GM13977 (cell line): ENCODE measurements at regions not wholly inside any gene's neighbourhood (a gene's known extent, or its start where the extent isn't known, plus 50 kb on each side); places are given as distances from the start of the nearest gene placed in this dataset.

Source experiments
- DNase-seq: peaks from one replicate; pipeline ENCODE4 v3.0.0; 2012; ENCODE audit warnings: low spot score
- CTCF ChIP-seq: IDR thresholded peaks from 2 replicates; pipeline ENCODE4 v1.5.1; 2012; ENCODE audit warnings: mild to moderate bottlenecking, control low read depth; ENCODE audit not compliant: insufficient read depth; ENCODE audit errors: extremely low read depth, missing control alignments
- in situ Hi-C: fragments of 300-500 bp; cut with MboI; formaldehyde crosslinking; loops from one replicate; pipeline ENCODE4 v1.12.0; 2022; ENCODE audit warnings: low sequenced_read_pairs, low pct_unique_long_range_greater_than_20kb, mixed read lengths, inconsistent platforms; ENCODE audit not compliant: unreplicated experiment

DNA sequence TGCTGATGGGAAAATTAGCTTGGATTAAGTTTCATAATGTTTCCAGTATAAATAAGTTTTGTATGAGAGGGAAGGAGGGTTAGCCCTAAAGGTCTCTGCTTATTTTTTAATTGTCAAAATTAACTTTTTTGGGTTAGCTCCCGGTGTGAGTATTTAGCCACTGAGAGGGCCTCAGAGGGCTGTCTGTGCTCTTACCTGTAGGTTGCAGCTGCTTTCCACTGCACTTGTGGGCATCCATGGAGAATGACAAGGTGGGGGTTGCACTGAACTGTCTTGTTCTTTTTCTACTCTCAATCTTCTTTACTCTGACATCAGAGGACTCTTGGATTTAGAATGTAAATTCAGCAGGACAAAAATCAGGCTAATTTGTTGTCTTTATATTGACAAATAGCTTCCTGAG lies 81.4 kb downstream of the CD164 start:
- TF ChIP-seq CTCF = no peak
- in situ Hi-C loops = no loop called here
- no peak for DNase-seq

DNA sequence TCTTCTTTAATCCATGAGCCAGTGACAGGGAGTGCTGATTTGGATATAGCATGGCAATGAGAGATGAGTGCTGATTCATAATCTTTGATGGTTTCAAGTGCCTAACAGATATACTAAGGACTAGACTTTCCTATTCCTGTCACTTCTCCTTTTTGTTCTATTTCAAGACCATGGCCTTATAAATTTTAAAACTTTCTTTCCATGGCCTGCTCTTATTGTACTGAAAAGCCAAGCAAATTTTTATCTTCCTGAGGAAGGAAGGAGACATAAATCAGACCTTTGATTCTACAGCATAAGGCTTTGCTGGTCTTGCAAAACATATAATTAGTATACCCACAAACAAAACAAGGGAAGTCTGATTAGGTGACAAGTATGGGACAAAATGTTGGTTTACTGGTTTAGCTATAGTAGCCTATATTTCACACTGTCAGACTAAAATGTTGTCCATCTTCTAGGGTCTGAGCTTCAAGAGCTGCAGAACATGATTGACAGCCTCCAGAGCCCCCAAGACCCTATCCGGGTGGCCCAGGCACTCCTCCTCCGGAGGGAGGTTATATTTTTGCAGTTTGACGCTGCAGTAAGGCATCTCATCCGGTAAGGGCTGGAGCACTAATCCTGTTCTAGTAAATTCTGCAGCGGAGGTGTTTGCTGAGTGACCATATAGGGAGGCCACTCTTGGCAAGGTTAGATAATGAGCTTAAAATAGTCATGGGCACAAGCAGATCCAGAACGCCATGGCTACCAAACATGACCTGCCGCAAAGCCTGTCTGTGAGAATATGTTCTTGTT lies 82.3 kb downstream of the CD164 start:
- in situ Hi-C loops = no loop called here
- DNase-seq = no peak
- no peak for TF ChIP-seq CTCF

- TF ChIP-seq CTCF = no peak
- no peak for DNase-seq
- in situ Hi-C loops = no loop called here
Observed at GRCh38 chr6:109299265-109299607, 83.0 kb downstream of the CD164 start.

DNA sequence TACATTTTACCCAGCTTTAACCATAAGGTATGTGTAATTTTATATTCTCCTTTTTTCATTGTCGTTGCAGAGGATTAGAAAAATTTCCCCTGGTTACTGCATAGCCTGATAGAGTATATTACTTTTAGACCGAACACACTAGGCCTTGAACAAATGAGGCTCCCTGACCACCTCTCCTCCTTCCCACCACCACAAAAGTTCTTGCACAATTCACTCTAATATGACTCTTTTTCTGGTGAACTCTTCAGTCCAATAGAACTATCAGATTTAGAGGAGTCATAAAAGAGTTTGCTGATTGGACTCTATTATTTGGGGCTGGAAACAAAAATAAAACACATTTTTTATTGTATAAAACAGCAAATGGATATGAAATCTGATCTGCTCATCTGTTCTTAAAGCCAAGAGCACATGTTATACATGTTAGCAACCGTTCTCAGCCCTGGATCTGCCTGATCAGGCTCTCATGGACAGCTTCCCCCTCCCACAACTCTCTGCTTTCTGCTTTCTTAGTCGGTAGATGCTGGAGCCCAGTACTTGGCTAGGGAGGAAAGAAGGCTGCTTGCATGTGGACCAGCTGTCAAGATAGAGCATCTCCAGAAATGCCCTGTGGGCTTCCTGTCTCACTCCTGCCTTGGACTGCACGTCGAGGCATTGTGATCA lies 83.5 kb downstream of the CD164 start:
- no peak for TF ChIP-seq CTCF
- in situ Hi-C loops = no loop called here
- DNase-seq = no peak

DNA sequence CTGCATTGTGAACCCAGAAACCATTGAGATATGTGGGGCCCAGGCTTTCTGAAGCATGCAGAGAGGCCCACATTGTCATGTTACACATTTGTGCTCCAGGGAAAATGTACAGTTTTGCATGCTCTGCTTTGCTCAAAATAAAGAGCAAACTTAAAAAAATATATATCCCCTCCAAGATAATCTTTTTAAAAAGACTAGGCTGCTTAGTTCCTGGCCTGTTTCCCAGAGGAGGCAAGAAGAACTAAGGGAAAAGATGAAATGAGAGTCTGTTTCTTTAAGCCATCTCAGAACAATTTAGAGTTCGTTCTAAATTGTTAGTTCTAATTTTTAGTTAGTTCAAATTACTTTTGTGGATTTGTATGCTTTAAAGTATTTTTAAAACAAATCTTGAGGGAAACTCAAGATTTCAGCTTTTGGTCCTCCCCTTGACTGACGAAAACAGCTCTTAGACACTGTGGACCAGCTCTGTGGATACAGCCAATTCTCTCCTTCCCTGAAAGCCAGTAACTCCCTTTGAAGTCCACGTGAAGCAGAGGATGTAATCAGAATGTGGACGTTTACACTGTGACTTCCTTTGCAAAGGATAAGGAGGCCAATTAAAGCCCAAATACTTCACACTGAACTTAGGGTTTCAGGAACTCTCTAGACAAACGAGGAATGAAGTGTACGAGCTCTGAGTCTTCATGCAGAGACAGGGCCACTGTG lies 84.7 kb downstream of the CD164 start:
- no peak for DNase-seq
- in situ Hi-C loops = no loop called here
- TF ChIP-seq CTCF = no peak

DNA sequence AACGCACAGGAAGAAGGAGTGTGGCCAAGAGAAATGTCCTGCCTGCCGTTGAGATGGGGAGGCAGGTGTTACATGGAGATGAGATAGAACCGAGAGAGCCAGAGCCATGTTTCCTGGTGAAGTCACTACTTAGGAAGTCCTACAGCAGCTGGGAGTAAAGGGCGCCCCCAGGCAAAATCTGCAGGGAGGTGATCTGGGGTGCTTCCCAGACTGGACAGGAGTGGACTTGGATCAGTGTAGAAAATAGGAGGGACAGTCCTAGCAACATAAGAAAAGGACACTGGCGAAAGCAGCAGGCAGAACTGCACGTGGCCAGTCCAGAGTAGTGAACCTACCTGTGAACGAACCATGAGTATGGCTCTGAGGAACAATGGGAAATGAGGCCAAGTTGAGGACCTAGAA lies 85.3 kb downstream of the CD164 start:
- TF ChIP-seq CTCF = no peak
- in situ Hi-C loops = no loop called here
- no peak for DNase-seq
